Smooth muscle cell (in vitro differentiated cells): ENCODE measurements at regions not wholly inside any gene's neighbourhood (a gene's known extent, or its start where the extent isn't known, plus 50 kb on each side); places are given as distances from the start of the nearest gene placed in this dataset.

Source experiments
- DNase-seq: peaks from one replicate; lab custom pipeline; 2025; ENCODE audit not compliant: unreplicated experiment; lab: John Stamatoyannopoulos, UW
- H2AFZ ChIP-seq: fragments of 200-600 bp; sonication (generic); 2 replicates; pipeline ENCODE4 v1.6.0; 2016; ENCODE audit warnings: antibody characterized with exemption, low read depth, mild to moderate bottlenecking
- H3F3A ChIP-seq: fragments of 200-600 bp; sonication (generic); 2 replicates; pipeline ENCODE4 v1.6.0; 2017; ENCODE audit warnings: antibody characterized with exemption, low read depth
- H3K27ac ChIP-seq: fragments of 200-600 bp; sonication (generic); 2 replicates; pipeline ENCODE4 v1.5.1; 2016; ENCODE audit warnings: low read depth, mild to moderate bottlenecking
- H3K27me3 ChIP-seq: fragments of 200-600 bp; sonication (generic); 2 replicates; pipeline ENCODE4 v1.6.1; 2016; ENCODE audit warnings: low read depth, mild to moderate bottlenecking
- H3K36me3 ChIP-seq: fragments of 200-600 bp; sonication (generic); 2 replicates; pipeline ENCODE4 v1.5.1; 2016; ENCODE audit warnings: low read depth
- H3K4me1 ChIP-seq: fragments of 200-600 bp; sonication (generic); 2 replicates; pipeline ENCODE4 v1.5.1; 2016; ENCODE audit warnings: low read depth
- H3K4me2 ChIP-seq: fragments of 200-600 bp; sonication (generic); 2 replicates; pipeline ENCODE4 v1.6.0; 2016; ENCODE audit warnings: mild to moderate bottlenecking
- H3K4me3 ChIP-seq: fragments of 200-600 bp; sonication (generic); 2 replicates; pipeline ENCODE4 v1.5.1; 2016; ENCODE audit warnings: mild to moderate bottlenecking
- H3K79me2 ChIP-seq: fragments of 200-600 bp; sonication (generic); 2 replicates; pipeline ENCODE4 v1.6.0; 2016; ENCODE audit warnings: low read depth, mild to moderate bottlenecking
- H3K9ac ChIP-seq: fragments of 200-600 bp; sonication (generic); 2 replicates; pipeline ENCODE4 v1.6.0; 2016; ENCODE audit warnings: low read depth
- H3K9me3 ChIP-seq: fragments of 200-600 bp; sonication (generic); replicated peaks from 2 replicates; pipeline ENCODE4 v1.5.1; 2016; ENCODE audit warnings: low read depth
- H4K20me1 ChIP-seq: fragments of 200-600 bp; sonication (generic); 2 replicates; pipeline ENCODE4 v1.6.0; 2016; ENCODE audit warnings: low read depth
- whole genome bisulfite sequencing: methylation state at CpG from one replicate; pipeline ENCODE4 v1.1.7; 2016; ENCODE audit warnings: low lambda C conversion rate; 5-methylcytosine and 5-hydroxymethylcytosine counted together
- TF ChIP-seq, protein P1 (sequence below): fragments of 200-600 bp; sonication (generic); IDR thresholded peaks from 2 replicates; pipeline ENCODE4 v1.5.1; 2017; ENCODE audit warnings: borderline replicate concordance, mild to moderate bottlenecking, antibody characterized with exemption; ENCODE audit not compliant: insufficient read depth, poor library complexity, severe bottlenecking

DNA sequence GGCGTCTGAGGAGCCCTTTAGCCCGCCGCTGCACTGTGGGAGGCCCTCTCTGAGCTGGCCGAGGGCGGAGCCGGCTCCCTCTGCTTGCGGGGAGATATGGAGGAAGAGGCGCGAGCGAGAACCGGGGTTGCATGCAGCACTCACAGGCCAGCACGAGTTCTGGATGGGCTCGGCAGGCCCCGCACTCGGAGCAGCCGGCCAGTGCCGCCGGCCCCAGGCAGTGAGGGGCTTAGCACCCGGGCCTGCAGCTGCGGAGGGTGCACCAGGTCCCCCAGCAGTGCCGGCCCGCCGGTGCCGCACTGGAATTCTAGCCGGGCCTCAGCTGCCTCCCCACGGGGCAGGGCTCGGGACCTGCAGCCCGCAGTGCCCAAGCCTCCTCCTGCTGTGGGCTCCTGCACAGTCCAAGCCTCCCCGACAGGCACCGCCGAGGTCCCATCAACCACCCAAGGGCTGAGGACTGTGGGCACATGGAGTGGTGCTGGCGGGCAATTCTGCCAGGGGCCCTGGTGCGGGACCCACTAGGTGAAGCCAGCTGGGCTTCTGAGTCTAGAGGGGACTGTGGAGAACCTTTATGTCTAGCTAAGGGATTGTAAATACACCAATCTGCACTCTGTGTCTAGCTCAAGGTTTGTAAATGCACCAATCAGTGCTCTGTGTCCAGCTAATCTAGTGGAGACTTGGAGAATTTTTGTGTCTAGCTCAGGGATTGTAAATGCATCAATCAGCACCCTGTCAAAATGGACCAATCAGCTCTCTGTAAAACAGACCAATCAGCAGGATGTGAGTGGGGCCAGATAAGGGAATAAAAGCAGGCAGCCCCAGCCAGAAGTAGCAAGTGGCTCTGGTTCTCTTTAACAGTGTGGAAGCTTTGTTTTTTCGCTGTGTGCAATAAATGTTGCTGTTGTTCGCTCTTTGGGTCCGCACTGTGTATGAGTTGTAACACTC is 329.7 kb upstream of the JARID2 start:
- TF ChIP-seq, protein P1, sequence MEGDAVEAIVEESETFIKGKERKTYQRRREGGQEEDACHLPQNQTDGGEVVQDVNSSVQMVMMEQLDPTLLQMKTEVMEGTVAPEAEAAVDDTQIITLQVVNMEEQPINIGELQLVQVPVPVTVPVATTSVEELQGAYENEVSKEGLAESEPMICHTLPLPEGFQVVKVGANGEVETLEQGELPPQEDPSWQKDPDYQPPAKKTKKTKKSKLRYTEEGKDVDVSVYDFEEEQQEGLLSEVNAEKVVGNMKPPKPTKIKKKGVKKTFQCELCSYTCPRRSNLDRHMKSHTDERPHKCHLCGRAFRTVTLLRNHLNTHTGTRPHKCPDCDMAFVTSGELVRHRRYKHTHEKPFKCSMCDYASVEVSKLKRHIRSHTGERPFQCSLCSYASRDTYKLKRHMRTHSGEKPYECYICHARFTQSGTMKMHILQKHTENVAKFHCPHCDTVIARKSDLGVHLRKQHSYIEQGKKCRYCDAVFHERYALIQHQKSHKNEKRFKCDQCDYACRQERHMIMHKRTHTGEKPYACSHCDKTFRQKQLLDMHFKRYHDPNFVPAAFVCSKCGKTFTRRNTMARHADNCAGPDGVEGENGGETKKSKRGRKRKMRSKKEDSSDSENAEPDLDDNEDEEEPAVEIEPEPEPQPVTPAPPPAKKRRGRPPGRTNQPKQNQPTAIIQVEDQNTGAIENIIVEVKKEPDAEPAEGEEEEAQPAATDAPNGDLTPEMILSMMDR = no peak
- WGBS = 94% methylated on average over 35 of the region's 36 CpGs
- H3K27ac ChIP-seq = no peak overlapping the region

DNA sequence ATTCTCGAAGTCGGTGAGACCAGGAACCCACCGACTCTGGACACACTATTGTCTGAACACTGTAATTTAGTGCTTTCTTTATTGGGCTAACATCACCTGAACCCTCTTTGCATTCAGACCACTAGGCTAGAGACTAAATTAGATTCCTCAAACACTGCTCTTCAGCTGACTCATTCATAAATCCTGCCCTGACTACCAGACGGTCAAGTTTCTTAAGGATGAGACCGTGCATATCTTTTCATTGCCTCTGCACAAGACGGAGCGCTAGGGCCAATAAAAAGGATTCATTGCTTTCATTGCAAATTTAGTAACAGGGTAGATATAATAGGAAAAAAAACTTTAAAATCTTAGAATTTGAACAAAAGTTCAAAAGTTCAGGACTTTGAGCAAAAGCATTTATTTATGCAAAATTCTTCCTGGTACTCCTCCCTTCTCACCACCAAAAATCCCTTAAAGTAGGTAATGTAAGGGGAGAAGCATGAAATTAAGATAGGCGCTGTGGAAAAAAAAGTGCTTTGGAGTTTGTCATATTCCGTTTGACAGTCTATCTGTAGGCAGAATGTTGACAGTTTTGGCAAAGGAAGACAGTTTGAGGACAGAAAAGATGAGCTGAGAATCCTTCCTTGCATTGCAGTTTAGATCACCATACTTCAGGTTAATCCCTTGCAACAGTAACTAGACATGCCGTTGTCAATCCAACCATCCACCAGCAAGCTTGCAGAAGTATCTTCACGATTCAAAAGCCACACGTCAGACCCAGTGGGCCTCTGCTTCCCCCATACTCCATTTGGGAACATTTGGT is 328.6 kb upstream of the JARID2 start:
- WGBS = 54% methylated on average over 12 of the region's 12 CpGs
- no peak for DNase-seq
- H3K4me1 ChIP-seq = peaks cover 18% of the 10 kb centered on the region

More for the DNA sequence above, 329.7 kb upstream of the JARID2 start:
- Histone ChIP-seq H3K79me2 (no peaks in the 10 kb centered on the region), H3K4me3 (no peak overlapping the region), H3K4me1 (peaks cover 9% of the 10 kb centered on the region), H3K9ac (no peak overlapping the region), H3K27me3 (no peaks in the 10 kb centered on the region), H3F3A (peaks cover 15% of the 10 kb centered on the region), H3K36me3 (no peaks in the 10 kb centered on the region), H3K9me3 (no peaks in the 10 kb centered on the region), H2AFZ (no peak overlapping the region), H3K4me2 (peak overlapping the region; percentile 63), H4K20me1 (no peaks in the 10 kb centered on the region)
- DNase-seq = no peak

GRCh38 chr6:14918200-14918907 is 327.5 kb upstream of the JARID2 start:
- H4K20me1 ChIP-seq = no peaks in the 10 kb centered on the region
- no peak overlapping the region for H3K27ac ChIP-seq
- H3F3A ChIP-seq = peaks cover 15% of the 10 kb centered on the region
- no peaks in the 10 kb centered on the region for H3K79me2 ChIP-seq
- H3K4me2 ChIP-seq = no peak overlapping the region
- H3K9me3 ChIP-seq = no peaks in the 10 kb centered on the region
- no peaks in the 10 kb centered on the region for H3K27me3 ChIP-seq
- H3K4me1 ChIP-seq = peaks cover 21% of the 10 kb centered on the region
- no peak for DNase-seq
- 93% methylated on average over 16 of the region's 16 CpGs for WGBS
- no peaks in the 10 kb centered on the region for H3K36me3 ChIP-seq
- H3K9ac ChIP-seq = no peak overlapping the region
- no peak overlapping the region for H2AFZ ChIP-seq
- TF ChIP-seq, protein P1 = no peak
- H3K4me3 ChIP-seq = no peak overlapping the region

More for the DNA sequence above, 328.6 kb upstream of the JARID2 start:
- no peaks in the 10 kb centered on the region for H3K36me3 ChIP-seq
- no peaks in the 10 kb centered on the region for H3K27me3 ChIP-seq
- no peak overlapping the region for H2AFZ ChIP-seq
- TF ChIP-seq, protein P1 = no peak
- no peak overlapping the region for H3K4me3 ChIP-seq
- H3K4me2 ChIP-seq = peak overlapping the region; percentile 63
- H3K9me3 ChIP-seq = no peaks in the 10 kb centered on the region
- H3K79me2 ChIP-seq = no peaks in the 10 kb centered on the region
- peaks cover 15% of the 10 kb centered on the region for H3F3A ChIP-seq
- H3K27ac ChIP-seq = no peak overlapping the region
- H3K9ac ChIP-seq = no peak overlapping the region
- no peaks in the 10 kb centered on the region for H4K20me1 ChIP-seq
